Ovary (tissue), 7 donors: ENCODE measurements at regions not wholly inside any gene's neighbourhood (a gene's known extent, or its start where the extent isn't known, plus 50 kb on each side); places are given as distances from the start of the nearest gene placed in this dataset.

Experiments used
- DNase-seq, 5 donors: peaks; one replicate each; pipeline ENCODE4 v3.0.0-alpha.2; 2019 to 2020
- H3K27ac ChIP-seq, 2 donors: fragments of 200-600 bp; one replicate each; pipeline versions ENCODE4 v1.5.1 to v1.8.0; 2019 to 2022
- H3K27me3 ChIP-seq: fragments of 200-600 bp; one replicate; pipeline ENCODE4 v1.8.0; 2022
- H3K36me3 ChIP-seq: fragments of 200-600 bp; sonication (generic); one replicate; pipeline ENCODE4 v1.5.1; 2019
- H3K4me1 ChIP-seq: one replicate; pipeline ENCODE4 v1.8.1; 2013; ENCODE audit warnings: mild to moderate bottlenecking, moderate library complexity; ENCODE audit not compliant: insufficient read depth
- H3K4me3 ChIP-seq: fragments of 200-600 bp; sonication (generic); one replicate; pipeline ENCODE4 v1.5.1; 2017
- H3K9me3 ChIP-seq, 2 donors: fragments of 200-600 bp in 1 of 2; sonication (generic) in 1 of 2; one replicate each; pipeline versions ENCODE4 v1.5.1 to v1.8.1; 2013 to 2019; ENCODE audit warnings: mild to moderate bottlenecking in 1 of 2, moderate library complexity in 1 of 2
- CTCF ChIP-seq, 3 donors: fragments of 450-650 bp in 2 of 3; fragments of 200-600 bp in 1 of 3; IDR thresholded peaks; one replicate each; pipeline versions ENCODE4 v1.5.1 to v1.8.0; 2016 to 2022; ENCODE audit warnings: antibody characterized with exemption in 3 of 3, mild to moderate bottlenecking in 1 of 3
- EP300 ChIP-seq: sonication (generic); formaldehyde crosslinking; IDR thresholded peaks from one replicate; pipeline ENCODE4 v1.6.1; 2017; ENCODE audit warnings: antibody characterized with exemption
- POLR2A ChIP-seq: fragments of 450-650 bp; IDR thresholded peaks from one replicate; pipeline ENCODE4 v1.6.1; 2017; ENCODE audit warnings: antibody characterized with exemption, mild to moderate bottlenecking, moderate library complexity
- WGBS, 3 donors: extraction: QIAGEN DNeasy Blood & Tissue Kit in 1 of 3; methylation state at CpG; one replicate each; pipeline versions ENCODE4 v1.1.5 to v1.1.7; 2013 to 2017; 5-methylcytosine and 5-hydroxymethylcytosine counted together
- intact Hi-C, 4 donors: fragments of 100-400 bp; cut with DNase I; formaldehyde crosslinking; loops; one replicate each; pipeline versions ENCODE4 v1.11.0 to v1.15.1; 2022 to 2023
- donor health status: DM: no; HTN: no; CAD: no; lungs with moderate emphysema.
- donor health status: DM: no; HTN: no; CAD: no.
- donor health status: Bipolar disorder and iron deficiency.
- donor health status: DM: no; HTN: no; CAD: no.
- donor health status: DM: yes; HTN: yes; CAD: no.

GRCh38 chr5:166991601-166992000 lies 1299.8 kb upstream of the WWC1 start:
- no peaks in the 10 kb centered on the region for H3K9me3 ChIP-seq
- no peaks in the 10 kb centered on the region for H3K27me3 ChIP-seq
- H3K4me3 ChIP-seq: no peak overlapping the region
- TF ChIP-seq EP300 (no peak), POLR2A (no peak), CTCF (IDR thresholded peaks at IDR 0.05) (no peak)
- intact Hi-C loops: no loop called here
- H3K4me1 ChIP-seq: no peaks in the 10 kb centered on the region
- no peaks in the 10 kb centered on the region for H3K36me3 ChIP-seq
- H3K27ac ChIP-seq: no peak overlapping the region
- no peak for DNase-seq
- WGBS, 3 donors: 88 to 90% (median 89%) methylated on average over 1 of the region's 1 CpG

- no peak overlapping the region for H3K4me3 ChIP-seq
- TF ChIP-seq EP300: no peak
- no peak for TF ChIP-seq CTCF (IDR thresholded peaks at IDR 0.05)
- TF ChIP-seq POLR2A: no peak
- no peaks in the 10 kb centered on the region for H3K27me3 ChIP-seq
- no peaks in the 10 kb centered on the region for H3K4me1 ChIP-seq
- no peak for DNase-seq
- no peaks in the 10 kb centered on the region for H3K36me3 ChIP-seq
- WGBS, 3 donors: 54 to 68% (median 62%) methylated on average over 2 of the region's 2 CpGs
- H3K27ac ChIP-seq: no peak overlapping the region
- intact Hi-C loops: no loop called here
- no peaks in the 10 kb centered on the region for H3K9me3 ChIP-seq
Observed at GRCh38 chr5:166992108-166992507, 1299.3 kb upstream of the WWC1 start.

GRCh38 chr5:166992874-166993722 lies 1298.3 kb upstream of the WWC1 start:
- no peak for TF ChIP-seq EP300
- TF ChIP-seq CTCF (IDR thresholded peaks at IDR 0.05): no peak
- TF ChIP-seq POLR2A: no peak
- H3K4me3 ChIP-seq: no peak overlapping the region

GRCh38 chr5:166994226-166994625 lies 1297.2 kb upstream of the WWC1 start:
- intact Hi-C loops: no loop called here
- Histone ChIP-seq H3K27me3 (no peaks in the 10 kb centered on the region), H3K4me3 (no peak overlapping the region), H3K4me1 (no peaks in the 10 kb centered on the region), H3K36me3 (no peaks in the 10 kb centered on the region), H3K9me3 (no peaks in the 10 kb centered on the region), H3K27ac (no peak overlapping the region)
- TF ChIP-seq POLR2A (no peak), EP300 (no peak), CTCF (IDR thresholded peaks at IDR 0.05) (no peak)
- 7 to 14% (median 10%) methylated on average over 3 of the region's 3 CpGs for WGBS, 3 donors
- DNase-seq: no peak

More at GRCh38 chr5:166992874-166993722, 1298.3 kb upstream of the WWC1 start:
- no peaks in the 10 kb centered on the region for H3K9me3 ChIP-seq
- DNase-seq: no peak
- no peak overlapping the region for H3K27ac ChIP-seq
- no peaks in the 10 kb centered on the region for H3K27me3 ChIP-seq
- H3K4me1 ChIP-seq: no peaks in the 10 kb centered on the region
- H3K36me3 ChIP-seq: no peaks in the 10 kb centered on the region
- intact Hi-C loops: no loop called here
- WGBS, 3 donors: 47 to 50% (median 48%) methylated on average over 11 of the region's 11 CpGs
